Endothelial cell of umbilical vein (primary cell): ENCODE measurements at regions not wholly inside any gene's neighbourhood (a gene's known extent, or its start where the extent isn't known, plus 50 kb on each side); places are given as distances from the start of the nearest gene placed in this dataset.

Experiments used
- BruUV-seq: library from RNA; stranded (reverse); fragments of 400-500 nt; replicated peaks from 2 replicates; lab custom pipeline; 2021; lab: Mats Ljungman, UMichigan
- CTCF ChIA-PET: fragments of 300-600, 350-600 bp; sonication (Branson Sonifier 250); formaldehyde crosslinking; loops from one replicate; lab custom pipeline; 2021; ENCODE audit warnings: antibody characterized with exemption, inconsistent platforms; lab: Charles Lee
- POLR2A ChIA-PET: fragments of 300-600, 350-600 bp; sonication (Branson Sonifier 250); formaldehyde crosslinking; loops from one replicate; lab custom pipeline; 2021; ENCODE audit warnings: antibody characterized with exemption, inconsistent platforms; lab: Charles Lee
- DNase-seq: peaks from one replicate; pipeline ENCODE4 v3.0.0-alpha.2; 2011; ENCODE audit warnings: low read depth, low spot score
- FAIRE-seq: peaks from 2 replicates; lab custom pipeline; 2011; peaks lifted over from hg19 to GRCh38; lab: Jason Lieb, UNC
- H2AFZ ChIP-seq: 2 replicates; pipeline ENCODE4 v1.6.0; 2012; ENCODE audit warnings: low read depth, low read length, control low read depth, inconsistent platforms
- H3K27ac ChIP-seq: 2 replicates; pipeline ENCODE4 v1.5.1; 2011; ENCODE audit warnings: low read depth, mild to moderate bottlenecking, control low read depth, low read length, moderate library complexity; ENCODE audit not compliant: insufficient read depth
- H3K27me3 ChIP-seq, 2 experiments: 2 replicates each; pipeline versions ENCODE4 v1.6.0 to v1.6.1; 2011; ENCODE audit warnings: low read length in 2 of 2, mixed read lengths in 1 of 2; ENCODE audit not compliant: control insufficient read depth in 2 of 2, insufficient read depth in 2 of 2
- H3K36me3 ChIP-seq, 2 experiments: 2 replicates in 1 of 2; 3 replicates in 1 of 2; pipeline ENCODE4 v1.5.1; 2011; ENCODE audit warnings: low read length in 2 of 2, mild to moderate bottlenecking in 1 of 2, moderate library complexity in 1 of 2; ENCODE audit not compliant: control insufficient read depth in 2 of 2, insufficient read depth in 2 of 2; ENCODE audit errors: extremely low read depth in 1 of 2
- H3K4me1 ChIP-seq: 3 replicates; pipeline ENCODE4 v1.5.1; 2011; ENCODE audit warnings: mild to moderate bottlenecking, low read length; ENCODE audit not compliant: control insufficient read depth, insufficient read depth; ENCODE audit errors: extremely low read depth
- H3K4me2 ChIP-seq: 2 replicates; pipeline ENCODE4 v1.6.1; 2011; ENCODE audit warnings: low read length, control low read depth, mixed read lengths; ENCODE audit not compliant: insufficient read depth
- H3K4me3 ChIP-seq, 3 experiments: fragments of 200-600 bp in 1 of 3; sonication (generic), shearing (Covaris generic) in 1 of 3; replicated peaks in 1 of 3; 2 replicates each; pipeline ENCODE4 v1.5.1; 2011 to 2016; ENCODE audit warnings: control low read depth in 3 of 3, low read length in 3 of 3, mild to moderate bottlenecking in 2 of 3, inconsistent platforms in 1 of 3, low read depth in 1 of 3, moderate library complexity in 1 of 3; ENCODE audit not compliant: insufficient read depth in 1 of 3
- H3K79me2 ChIP-seq: 2 replicates; pipeline ENCODE4 v1.6.0; 2012; ENCODE audit warnings: low read length, inconsistent platforms; ENCODE audit not compliant: control insufficient read depth, insufficient read depth
- H3K9ac ChIP-seq: replicated peaks from 2 replicates; pipeline ENCODE3; 2011; ENCODE audit warnings: low read length, control low read depth; ENCODE audit not compliant: insufficient read depth; ENCODE audit errors: extremely low read depth
- H3K9me1 ChIP-seq: replicated peaks from 3 replicates; pipeline ENCODE4 v1.6.0; 2011; ENCODE audit warnings: mild to moderate bottlenecking, low read length; ENCODE audit not compliant: control insufficient read depth, insufficient read depth; ENCODE audit errors: extremely low read depth
- H3K9me3 ChIP-seq: replicated peaks from 2 replicates; pipeline ENCODE4 v1.5.1; 2012; ENCODE audit warnings: low read length, inconsistent platforms; ENCODE audit not compliant: control insufficient read depth, insufficient read depth
- H4K20me1 ChIP-seq: replicated peaks from 2 replicates; pipeline ENCODE3; 2011; ENCODE audit warnings: mild to moderate bottlenecking, low read length; ENCODE audit not compliant: control insufficient read depth, insufficient read depth; ENCODE audit errors: extremely low read depth
- CTCF ChIP-seq, 2 donors: IDR thresholded peaks; 1 replicate in 1 of 2; 2 replicates in 1 of 2; pipeline ENCODE4 v1.5.1; 2011; ENCODE audit warnings: low read length in 2 of 2, mild to moderate bottlenecking in 2 of 2, moderate library complexity in 2 of 2, control low read depth in 1 of 2, inconsistent platforms in 1 of 2, low read depth in 1 of 2; ENCODE audit not compliant: insufficient read depth in 1 of 2; ENCODE audit errors: extremely low read depth in 1 of 2
- EZH2 ChIP-seq: IDR thresholded peaks from 2 replicates; pipeline ENCODE4 v1.6.1; 2012; ENCODE audit warnings: borderline replicate concordance, low read depth, mild to moderate bottlenecking, moderate library complexity, low read length, inconsistent platforms; ENCODE audit not compliant: severe bottlenecking
- FOS ChIP-seq: IDR thresholded peaks from 2 replicates; pipeline ENCODE4 v1.6.1; 2011; ENCODE audit warnings: mild to moderate bottlenecking, low read length, moderate library complexity, borderline replicate concordance; ENCODE audit not compliant: insufficient read depth
- GATA2 ChIP-seq: IDR thresholded peaks from 2 replicates; pipeline ENCODE4 v1.7.0; 2011; ENCODE audit warnings: low read depth, mild to moderate bottlenecking, moderate library complexity, mixed read lengths, low read length; ENCODE audit not compliant: insufficient read length, insufficient read depth
- JUN ChIP-seq: IDR thresholded peaks from 2 replicates; pipeline ENCODE4 v1.6.1; 2011; ENCODE audit warnings: borderline replicate concordance, low read depth; ENCODE audit not compliant: insufficient read length, insufficient read depth
- MAX ChIP-seq: IDR thresholded peaks from 2 replicates; pipeline ENCODE4 v1.6.1; 2011; ENCODE audit not compliant: insufficient read depth, insufficient read length
- MYC ChIP-seq: IDR thresholded peaks from one replicate; pipeline ENCODE4 v1.6.1; 2011; ENCODE audit warnings: mild to moderate bottlenecking, low read depth, low read length
- POLR2AphosphoS5 ChIP-seq: IDR thresholded peaks from 2 replicates; pipeline ENCODE4 v1.6.1; 2012; ENCODE audit warnings: low read depth, mild to moderate bottlenecking, control low read depth, low read length, moderate library complexity; ENCODE audit not compliant: insufficient read depth
- dilution Hi-C: fragments of 300-500 bp; cut with MboI; formaldehyde crosslinking; loops from one replicate; pipeline ENCODE4 v1.15.0; 2019; ENCODE audit warnings: low sequenced_read_pairs; ENCODE audit not compliant: extremely low pct_ligation_motif_present
- intact Hi-C: fragments of 100-400 bp; cut with micrococcal nuclease; formaldehyde crosslinking; loops from one replicate; pipeline ENCODE4 v1.10.0; 2022

DNA sequence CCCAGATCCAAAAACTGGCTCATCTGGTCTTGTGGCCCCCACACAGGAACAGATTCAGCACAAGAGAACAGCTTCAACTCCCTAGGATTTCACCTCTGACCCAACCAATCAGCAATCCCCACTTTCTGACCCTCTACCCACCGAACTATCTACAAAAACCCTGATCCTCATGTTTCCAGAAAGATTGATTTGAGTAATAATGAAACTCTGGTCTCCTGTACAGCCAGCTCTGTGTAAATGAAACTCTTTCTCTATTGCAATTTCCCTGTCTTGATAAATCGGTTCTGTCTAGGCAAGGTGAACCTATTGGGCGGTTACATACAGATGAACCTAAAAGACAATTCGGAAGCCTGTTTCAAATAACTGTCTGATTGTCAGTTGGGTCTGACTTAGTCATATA lies 847.6 kb upstream of the ALCAM start:
- no peak overlapping the region for H3K9ac ChIP-seq
- H3K27me3 ChIP-seq = no peaks in the 10 kb centered on the region
- no peak overlapping the region for H3K4me2 ChIP-seq
- H3K9me3 ChIP-seq = no peaks in the 10 kb centered on the region
- TF ChIP-seq MAX (no peak), GATA2 (no peak), JUN (no peak), FOS (no peak), POLR2AphosphoS5 (no peak)
- H4K20me1 ChIP-seq = no peaks in the 10 kb centered on the region
- H3K4me1 ChIP-seq = no peaks in the 10 kb centered on the region
- no peak for DNase-seq
- H3K27ac ChIP-seq = no peak overlapping the region
- H3K36me3 ChIP-seq = no peaks in the 10 kb centered on the region
- intact Hi-C loops = no loop called here
- dilution Hi-C loops = no loop called here
- H3K4me3 ChIP-seq = no peak overlapping the region
- FAIRE-seq = no peak
- POLR2A ChIA-PET = no interaction called here
- CTCF ChIA-PET = no interaction called here
- no peaks in the 10 kb centered on the region for H3K79me2 ChIP-seq
- H2AFZ ChIP-seq = no peak overlapping the region
- H3K9me1 ChIP-seq = no peaks in the 10 kb centered on the region
- BruUV-seq = no TSS peak

DNA sequence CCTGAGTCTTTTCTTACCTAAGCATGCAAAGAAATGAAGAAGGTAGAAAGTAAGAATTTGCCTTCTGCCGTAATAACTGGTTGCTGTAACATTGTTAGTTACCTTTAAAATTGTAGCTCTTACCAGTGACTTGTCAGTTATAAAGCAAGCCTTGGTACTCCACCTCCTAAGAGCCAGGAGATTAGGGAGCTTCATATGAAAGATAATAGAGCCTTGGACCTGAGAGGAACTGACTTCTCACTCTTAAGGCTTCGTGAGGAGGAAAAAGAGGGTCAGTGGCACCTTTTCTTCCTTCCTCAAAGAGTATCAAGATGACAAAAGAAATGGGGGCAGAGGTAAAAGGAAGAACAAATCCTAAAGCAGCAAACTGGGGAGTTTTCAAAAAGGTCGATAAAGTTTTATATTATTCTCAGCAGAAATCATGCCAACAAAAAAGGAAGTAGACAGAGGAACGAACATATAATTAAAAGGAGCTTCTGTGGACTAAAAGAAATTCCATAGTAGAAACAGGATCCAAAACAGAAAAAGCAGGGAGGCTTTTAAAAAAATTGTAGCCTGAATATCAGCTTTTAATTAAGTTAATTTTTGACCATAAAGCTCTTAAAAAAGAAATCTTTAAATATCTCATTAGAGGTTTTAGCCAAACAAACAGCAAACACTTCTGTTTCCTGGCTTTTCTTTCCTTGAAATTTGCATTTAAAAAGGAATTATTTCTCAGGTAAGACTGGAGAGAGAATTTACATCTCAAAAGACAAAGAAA lies 847.1 kb upstream of the ALCAM start:
- H2AFZ ChIP-seq = no peak overlapping the region
- DNase-seq (no peak), FAIRE-seq (no peak)
- H3K9me1 ChIP-seq = no peaks in the 10 kb centered on the region
- no peaks in the 10 kb centered on the region for H3K9me3 ChIP-seq
- intact Hi-C loops = no loop called here
- CTCF ChIA-PET = no interaction called here
- no peak overlapping the region for H3K9ac ChIP-seq
- H4K20me1 ChIP-seq = no peaks in the 10 kb centered on the region
- TF ChIP-seq MYC (no peak), MAX (no peak), FOS (no peak), GATA2 (no peak), POLR2AphosphoS5 (no peak), EZH2 (no peak), CTCF (IDR thresholded peaks at IDR 0.05; ENCODE audit: extremely low read depth in 1 of 2, insufficient read depth in 1 of 2, low read depth in 1 of 2, low read length in 2 of 2) (no peak)
- dilution Hi-C loops = no loop called here
- H3K4me3 ChIP-seq = no peak overlapping the region
- no peaks in the 10 kb centered on the region for H3K4me1 ChIP-seq
- no TSS peak for BruUV-seq
- POLR2A ChIA-PET = no interaction called here
- no peak overlapping the region for H3K4me2 ChIP-seq
- H3K27ac ChIP-seq = no peak overlapping the region
- H3K36me3 ChIP-seq = no peaks in the 10 kb centered on the region
- H3K79me2 ChIP-seq = no peaks in the 10 kb centered on the region
- H3K27me3 ChIP-seq = no peaks in the 10 kb centered on the region
